Kidney tubule cell (primary cell): ENCODE measurements at regions not wholly inside any gene's neighbourhood (a gene's known extent, or its start where the extent isn't known, plus 50 kb on each side); places are given as distances from the start of the nearest gene placed in this dataset.
"Not testable (repeated sequence)": the region's sequence is repeated elsewhere in the genome, so short reads cannot be mapped to it uniquely, and the experiment has no call there.

ENCODE experiments used
- DNase-seq: peaks from one replicate; pipeline ENCODE4 v3.0.0-alpha.2; 2018; ENCODE audit warnings: low spot score

DNA sequence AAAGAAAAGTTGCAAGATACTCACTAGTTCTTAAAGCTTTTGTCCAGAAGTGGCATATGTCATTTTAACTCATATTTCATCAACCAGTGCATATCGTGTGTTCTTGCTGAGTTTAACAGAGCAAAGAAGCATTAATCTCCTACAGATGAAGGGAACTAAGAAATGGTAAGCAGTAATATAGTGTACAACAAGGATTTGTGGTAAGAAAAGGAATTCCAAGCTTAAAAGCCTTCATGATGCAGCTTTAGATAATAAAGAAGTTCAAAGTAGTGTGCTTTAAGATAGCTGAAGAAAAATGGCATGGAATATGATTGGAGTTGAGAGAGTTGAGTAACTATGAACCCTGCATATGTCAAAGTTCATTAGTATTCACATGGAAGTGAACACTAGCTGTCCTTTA lies 649.8 kb upstream of the FSHR start:
- no peak for DNase-seq

- DNase-seq: no peak
These were observed 647.7 kb upstream of the FSHR start for GRCh38 chr2:49801898-49802450.

DNA sequence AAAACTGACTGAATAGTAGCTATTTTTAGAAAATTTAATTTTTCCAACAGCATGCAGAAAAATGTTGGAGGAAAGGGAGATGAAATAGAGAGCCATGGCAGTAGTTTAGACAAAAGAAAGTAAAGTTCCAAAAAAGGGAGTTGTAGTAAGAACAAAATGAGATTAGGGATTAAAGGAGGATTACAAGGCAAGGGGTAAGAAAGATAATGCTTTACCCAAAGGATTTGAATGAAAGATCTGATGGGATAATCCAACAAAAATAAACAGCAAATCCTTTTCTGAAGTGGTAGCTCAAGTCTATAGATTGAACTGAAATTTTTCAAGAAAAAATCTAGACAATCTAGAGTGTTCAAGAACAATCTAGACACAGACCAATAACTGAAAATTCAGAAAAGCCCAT lies 644.3 kb upstream of the FSHR start:
- no peak for DNase-seq

- peak; percentile 15 for DNase-seq
These were observed 642.0 kb upstream of the FSHR start for GRCh38 chr2:49796266-49796665.

GRCh38 chr2:49794396-49794795 lies 640.1 kb upstream of the FSHR start:
- no peak for DNase-seq

GRCh38 chr2:49788300-49788699 lies 634.0 kb upstream of the FSHR start:
- DNase-seq: no peak

DNA sequence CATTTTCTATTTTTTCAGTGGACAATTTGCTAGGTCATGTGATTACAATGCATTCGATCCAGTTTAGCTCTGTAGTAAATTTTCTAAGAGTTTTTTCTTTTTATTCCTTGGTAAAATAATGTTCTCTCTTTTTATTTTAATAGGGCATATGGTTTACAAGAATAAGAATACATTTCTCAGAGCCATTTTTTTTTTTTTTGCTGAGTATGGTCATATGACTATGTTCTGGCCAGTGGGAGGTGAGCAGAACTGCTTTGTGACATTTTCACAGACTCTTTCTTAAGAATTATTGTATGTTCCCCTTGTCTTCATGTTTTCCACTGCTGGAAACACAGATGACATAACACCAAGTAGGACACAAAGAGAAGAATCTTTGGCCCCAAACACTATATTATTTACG lies 626.6 kb upstream of the FSHR start:
- DNase-seq: no peak

DNA sequence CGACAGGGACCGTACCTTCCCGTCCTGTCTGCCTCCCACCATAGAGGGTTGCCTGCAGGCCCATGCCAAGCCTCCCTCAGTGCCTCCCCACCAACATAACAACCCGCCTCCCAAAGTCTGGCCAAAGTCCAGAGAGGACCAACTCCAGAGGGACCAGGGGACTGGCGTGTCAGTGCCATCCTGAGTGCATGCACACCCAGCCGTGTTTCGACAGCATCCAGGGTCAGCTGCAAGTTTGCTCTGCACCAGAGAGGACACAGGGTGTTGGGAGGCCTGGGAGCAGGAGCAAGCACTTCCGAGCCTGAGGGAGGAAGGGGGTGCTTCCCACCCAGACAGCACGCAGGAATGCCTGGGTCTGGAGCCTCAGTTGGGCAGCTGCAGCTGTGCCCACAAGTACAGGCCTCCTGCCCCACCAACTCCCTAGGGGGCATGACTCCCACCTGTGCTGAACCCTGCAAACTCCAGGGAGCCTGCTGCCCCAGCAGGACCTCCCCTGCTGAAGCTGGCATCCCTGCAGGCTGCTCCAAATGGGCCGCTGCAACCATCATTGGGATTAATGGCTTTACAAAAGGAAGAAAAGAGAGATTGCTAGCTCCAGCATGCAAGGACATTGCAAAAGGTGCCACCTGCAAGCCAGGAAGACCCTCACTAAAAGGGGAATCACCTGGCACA lies 618.1 kb upstream of the FSHR start:
- DNase-seq: no peak

DNA sequence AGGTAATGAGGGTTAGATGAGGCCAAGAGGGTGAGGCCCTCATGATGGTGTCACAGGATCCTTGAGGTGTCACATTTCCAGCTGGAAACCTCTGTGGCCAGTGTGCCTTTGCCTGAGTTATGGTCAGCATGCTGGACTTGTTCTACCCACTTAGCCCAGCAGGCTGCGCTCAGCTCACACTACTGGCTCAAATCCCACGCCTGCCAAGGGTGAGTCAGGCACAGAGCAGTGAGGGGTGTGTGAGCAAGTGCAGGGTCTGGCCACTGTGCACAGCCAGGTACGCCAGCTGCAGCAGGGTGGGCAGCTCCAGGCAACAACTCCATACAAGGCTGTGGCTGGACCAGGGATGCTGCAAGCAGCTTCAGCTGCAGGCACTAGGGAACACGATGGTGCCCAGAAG lies 616.6 kb upstream of the FSHR start:
- peak; percentile 60 for DNase-seq

- no peak for DNase-seq
These were observed 613.0 kb upstream of the FSHR start for GRCh38 chr2:49767316-49767715.

- DNase-seq: no peak
These were observed 601.5 kb upstream of the FSHR start for GRCh38 chr2:49755777-49756176.

GRCh38 chr2:49754381-49754780 lies 600.1 kb upstream of the FSHR start:
- no peak for DNase-seq

DNA sequence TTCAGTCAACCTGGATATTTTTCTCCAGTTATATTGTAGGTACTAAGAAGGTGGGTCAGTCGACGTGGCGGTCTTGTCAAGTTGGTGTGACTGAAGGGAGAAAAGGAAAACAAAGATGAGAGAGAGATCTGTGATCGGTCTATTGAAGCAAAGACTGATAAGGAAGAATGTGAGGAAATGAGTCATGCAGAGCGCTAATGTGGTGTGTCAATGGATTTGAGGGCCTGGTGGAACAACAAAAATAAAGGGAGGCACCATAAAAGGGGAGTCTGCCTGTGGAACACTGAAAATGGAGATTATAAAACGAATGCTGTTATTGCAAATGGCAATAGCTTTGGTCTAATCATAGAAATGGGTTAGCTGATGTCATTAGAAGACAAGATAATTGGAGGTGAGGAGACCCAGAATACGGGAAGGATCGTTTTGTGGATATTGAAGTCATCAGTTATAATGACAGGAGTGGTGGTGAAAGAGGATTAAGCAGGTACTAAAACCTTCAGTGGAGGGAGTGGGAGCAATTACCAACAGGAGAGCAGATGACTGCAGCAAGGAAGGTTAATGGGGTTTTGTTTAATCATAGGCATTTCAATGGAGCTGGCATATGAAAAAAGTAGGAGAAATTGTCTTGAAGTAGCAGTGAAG lies 599.1 kb upstream of the FSHR start:
- DNase-seq: peak; percentile 42

GRCh38 chr2:49737606-49738005 lies 583.3 kb upstream of the FSHR start:
- DNase-seq: no peak

- DNase-seq: not testable (repeated sequence)
These were observed 578.6 kb upstream of the FSHR start for GRCh38 chr2:49732924-49733323.

GRCh38 chr2:49719241-49719640 lies 564.9 kb upstream of the FSHR start:
- DNase-seq: no peak

DNA sequence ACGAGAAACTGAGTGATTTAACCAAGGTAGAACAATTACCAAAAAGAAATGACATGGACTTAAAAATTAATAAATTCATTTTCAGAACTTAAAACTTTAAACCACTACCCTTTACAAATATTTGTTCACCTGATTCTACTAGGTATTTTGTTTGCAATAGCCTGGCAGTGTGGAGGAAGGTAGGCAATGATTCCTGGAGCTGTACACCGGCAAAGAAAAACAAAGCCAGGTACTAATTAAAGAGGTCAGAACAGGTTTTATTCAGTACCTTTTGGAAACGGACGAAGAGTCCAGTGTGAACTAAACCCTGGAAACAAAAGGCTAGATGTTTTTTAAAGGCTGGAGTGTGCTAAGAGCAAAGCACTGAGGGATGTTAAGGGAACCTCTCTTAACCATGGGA lies 561.3 kb upstream of the FSHR start:
- no peak for DNase-seq

GRCh38 chr2:49714454-49714853 lies 560.1 kb upstream of the FSHR start:
- no peak for DNase-seq

GRCh38 chr2:49702740-49703139 lies 548.4 kb upstream of the FSHR start:
- peak; percentile 18 for DNase-seq

DNA sequence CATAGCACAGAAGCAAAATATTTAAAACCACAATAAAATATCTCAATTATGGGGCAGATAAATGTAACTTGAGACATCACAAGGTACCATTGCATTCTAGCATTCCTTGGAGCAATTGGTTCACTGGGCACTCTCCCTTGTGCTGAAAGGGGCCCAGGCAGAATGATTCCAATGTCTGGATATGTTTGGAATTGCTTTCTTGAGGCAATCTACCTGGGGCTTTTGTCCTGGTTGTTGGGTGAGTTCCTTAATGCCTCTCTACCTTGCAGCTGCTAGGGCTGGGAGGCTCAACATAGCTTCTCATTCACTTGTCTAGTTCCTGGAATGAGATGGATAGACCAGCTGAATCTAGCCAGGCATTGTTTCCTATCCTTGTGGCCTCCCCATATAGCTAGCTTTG lies 539.6 kb upstream of the FSHR start:
- DNase-seq: no peak

DNA sequence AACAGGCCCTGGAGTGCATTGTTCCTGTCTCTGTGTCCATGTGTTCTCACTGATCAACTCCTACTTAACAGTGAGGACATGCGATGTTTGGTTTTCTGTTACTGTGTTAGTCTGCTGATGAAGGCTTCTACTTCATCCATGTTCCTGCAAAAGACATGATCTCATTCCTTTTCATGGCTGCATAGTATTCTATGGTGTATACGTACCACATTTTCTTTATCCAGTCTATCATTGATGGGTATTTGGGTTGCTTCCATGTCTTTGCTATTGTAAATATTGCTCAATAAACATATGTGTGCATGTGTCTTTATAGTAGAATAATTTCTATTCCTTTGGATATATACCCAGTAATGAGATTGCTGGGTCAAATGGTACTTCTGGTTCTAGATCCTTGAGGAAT lies 537.7 kb upstream of the FSHR start:
- DNase-seq: not testable (repeated sequence)

DNA sequence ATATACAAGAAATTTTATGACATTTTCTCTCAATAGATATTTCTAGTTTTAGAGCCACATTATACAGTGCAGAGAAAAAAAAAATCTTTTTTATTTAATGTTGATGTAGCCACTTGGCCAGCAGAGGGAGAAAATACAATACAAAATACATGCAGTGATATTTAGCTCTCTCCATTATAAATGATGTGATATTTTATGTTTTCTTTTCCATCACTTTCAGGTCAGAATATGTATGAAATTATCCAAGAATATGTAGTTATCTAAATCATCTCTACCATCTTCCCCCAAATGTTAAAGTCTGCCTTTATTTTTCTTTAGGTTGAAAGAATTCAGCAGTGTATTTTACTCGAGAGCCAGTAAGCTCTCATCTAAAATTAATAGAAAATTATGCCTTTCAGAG lies 533.6 kb upstream of the FSHR start:
- DNase-seq: peak; percentile 3

DNA sequence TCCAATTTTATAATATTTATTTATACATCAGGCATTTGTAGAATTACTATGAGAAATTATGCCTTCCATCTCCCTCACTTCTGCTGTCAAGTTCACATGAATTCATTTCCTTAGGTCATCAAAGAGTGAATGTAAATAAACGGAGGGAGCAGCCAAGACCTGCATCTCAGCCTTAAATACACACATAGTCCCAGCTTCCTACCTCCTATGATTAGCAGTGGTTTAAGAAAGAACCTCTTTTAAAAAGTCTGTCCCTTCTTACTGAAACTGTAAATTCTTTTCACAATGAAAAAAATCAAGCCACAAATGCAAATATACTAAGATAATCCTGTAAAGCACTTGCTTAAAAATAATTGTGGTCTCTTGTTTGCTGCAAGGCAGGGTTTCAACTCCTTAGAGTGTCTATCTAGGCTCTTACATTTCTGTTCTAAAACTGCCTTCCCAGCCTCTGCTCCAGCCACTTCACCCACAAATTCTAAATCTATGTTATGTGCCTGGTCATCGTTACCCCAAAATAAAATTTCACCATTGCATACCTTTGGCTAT lies 532.7 kb upstream of the FSHR start:
- DNase-seq: no peak

GRCh38 chr2:49686291-49686690 lies 532.0 kb upstream of the FSHR start:
- DNase-seq: no peak
